ENCODE measurements at regions not wholly inside any gene's neighbourhood (a gene's known extent, or its start where the extent isn't known, plus 50 kb on each side); places are given as distances from the start of the nearest gene placed in this dataset.

DNA sequence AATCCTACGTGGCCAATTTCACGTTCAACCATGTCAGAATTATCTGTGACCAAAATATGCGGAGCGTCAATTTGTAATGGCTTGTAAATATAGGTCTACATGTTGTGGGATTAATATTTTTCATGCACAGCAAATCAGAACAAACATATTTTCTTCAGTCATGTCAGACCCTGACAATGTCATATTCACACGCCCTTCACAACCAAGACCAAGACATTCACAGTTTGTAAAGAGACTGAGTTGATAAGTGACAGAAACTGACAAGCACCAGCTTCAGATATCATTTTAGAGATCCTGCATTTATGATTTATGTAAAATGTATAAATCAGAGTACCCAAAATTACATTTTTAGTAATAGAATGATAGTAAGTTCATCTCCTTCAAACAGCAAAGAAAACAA lies 57.3 kb upstream of the NOVA1 start:
- TF ChIP-seq, protein P1, sequence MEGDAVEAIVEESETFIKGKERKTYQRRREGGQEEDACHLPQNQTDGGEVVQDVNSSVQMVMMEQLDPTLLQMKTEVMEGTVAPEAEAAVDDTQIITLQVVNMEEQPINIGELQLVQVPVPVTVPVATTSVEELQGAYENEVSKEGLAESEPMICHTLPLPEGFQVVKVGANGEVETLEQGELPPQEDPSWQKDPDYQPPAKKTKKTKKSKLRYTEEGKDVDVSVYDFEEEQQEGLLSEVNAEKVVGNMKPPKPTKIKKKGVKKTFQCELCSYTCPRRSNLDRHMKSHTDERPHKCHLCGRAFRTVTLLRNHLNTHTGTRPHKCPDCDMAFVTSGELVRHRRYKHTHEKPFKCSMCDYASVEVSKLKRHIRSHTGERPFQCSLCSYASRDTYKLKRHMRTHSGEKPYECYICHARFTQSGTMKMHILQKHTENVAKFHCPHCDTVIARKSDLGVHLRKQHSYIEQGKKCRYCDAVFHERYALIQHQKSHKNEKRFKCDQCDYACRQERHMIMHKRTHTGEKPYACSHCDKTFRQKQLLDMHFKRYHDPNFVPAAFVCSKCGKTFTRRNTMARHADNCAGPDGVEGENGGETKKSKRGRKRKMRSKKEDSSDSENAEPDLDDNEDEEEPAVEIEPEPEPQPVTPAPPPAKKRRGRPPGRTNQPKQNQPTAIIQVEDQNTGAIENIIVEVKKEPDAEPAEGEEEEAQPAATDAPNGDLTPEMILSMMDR (IDR thresholded peaks at IDR 0.05; ENCODE audit: insufficient read depth, low read length, poor library complexity, severe bottlenecking): no peak
- TF ChIP-seq EZH2phosphoT487 (conservative IDR thresholded peaks at IDR 0.05; ENCODE audit: low read length): no peak

Data from SU-DHL-6 (cell line).